SK-N-SH treated with all-trans-retinoic acid at 6 μM for 48 hours (cell line): ENCODE measurements at regions not wholly inside any gene's neighbourhood (a gene's known extent, or its start where the extent isn't known, plus 50 kb on each side); places are given as distances from the start of the nearest gene placed in this dataset.

Experiments
- BACH2 ChIP-seq: fragments of 250-450 bp; sonication (Bioruptor Pico); IDR thresholded peaks from 2 replicates; pipeline ENCODE4 v1.9.0; 2021; ENCODE audit warnings: mild to moderate bottlenecking, borderline replicate concordance
- GLIS3 ChIP-seq: fragments of 250-450 bp; sonication (Bioruptor Pico); IDR thresholded peaks from 2 replicates; pipeline ENCODE4 v1.5.0; 2020; ENCODE audit warnings: mild to moderate bottlenecking, moderate library complexity
- OSR1 ChIP-seq: fragments of 250-450 bp; sonication (Bioruptor Pico); IDR thresholded peaks from 2 replicates; pipeline ENCODE4 v1.8.0; 2022; ENCODE audit warnings: moderate library complexity, mild to moderate bottlenecking, inconsistent platforms
- RARB ChIP-seq: fragments of 250-450 bp; sonication (Bioruptor Pico); IDR thresholded peaks from 2 replicates; pipeline ENCODE4 v1.8.0; 2021; ENCODE audit warnings: mild to moderate bottlenecking, moderate library complexity
- TOX ChIP-seq: fragments of 250-450 bp; sonication (Bioruptor Pico); IDR thresholded peaks from 2 replicates; pipeline ENCODE4 v1.8.0; 2021; ENCODE audit warnings: mild to moderate bottlenecking, moderate library complexity, borderline replicate concordance
- TF ChIP-seq, protein P1 (sequence below): fragments of 250-450 bp; sonication (Bioruptor Pico); IDR thresholded peaks from 2 replicates; pipeline ENCODE4 v1.5.1; 2021; ENCODE audit warnings: mild to moderate bottlenecking, moderate library complexity

DNA sequence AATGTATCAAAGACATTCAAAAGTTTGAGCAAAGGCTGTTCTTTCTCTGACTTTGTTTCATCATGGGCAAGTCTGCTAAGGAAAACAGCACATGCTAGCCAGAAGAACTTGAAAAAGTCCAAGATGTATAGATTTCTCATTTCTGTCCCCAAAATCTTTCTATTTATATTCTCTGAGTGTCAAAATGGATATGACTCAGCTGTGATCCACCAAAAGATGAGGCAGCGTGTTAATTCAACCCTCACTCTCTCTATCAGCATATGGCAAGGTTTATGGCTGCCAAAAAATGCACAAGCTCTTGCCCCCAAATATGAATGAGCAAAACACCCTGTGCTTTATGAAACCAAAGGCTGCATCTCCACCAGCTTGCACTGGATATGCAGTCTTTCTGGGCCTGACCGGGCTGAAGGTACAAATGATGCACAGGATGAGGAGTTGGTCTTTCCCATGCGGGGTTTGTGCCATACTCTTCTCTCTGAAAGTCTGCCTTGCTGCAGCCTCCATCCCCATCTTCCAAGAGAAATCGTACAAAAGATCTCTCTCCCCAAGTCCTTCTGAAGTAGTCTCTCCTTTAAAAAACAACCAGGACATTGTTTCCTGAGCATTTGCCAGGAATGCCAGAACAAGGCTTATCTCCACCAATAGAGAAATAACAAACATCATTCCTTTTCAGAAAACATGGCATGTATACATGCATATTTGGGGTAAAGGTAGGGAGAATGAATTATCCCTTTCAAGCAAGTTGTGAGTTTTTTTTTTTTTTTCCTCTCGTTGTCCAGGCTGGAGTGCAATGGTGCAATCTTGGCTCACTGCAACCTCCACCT lies 203.4 kb downstream of the TMX1 start:
- TF ChIP-seq GLIS3 (CRISPR knock-in tag) (no peak), RARB (CRISPR knock-in tag) (no peak), BACH2 (CRISPR knock-in tag) (no peak), TOX (CRISPR knock-in tag) (no peak), OSR1 (CRISPR knock-in tag) (no peak)
- TF ChIP-seq, protein P1, sequence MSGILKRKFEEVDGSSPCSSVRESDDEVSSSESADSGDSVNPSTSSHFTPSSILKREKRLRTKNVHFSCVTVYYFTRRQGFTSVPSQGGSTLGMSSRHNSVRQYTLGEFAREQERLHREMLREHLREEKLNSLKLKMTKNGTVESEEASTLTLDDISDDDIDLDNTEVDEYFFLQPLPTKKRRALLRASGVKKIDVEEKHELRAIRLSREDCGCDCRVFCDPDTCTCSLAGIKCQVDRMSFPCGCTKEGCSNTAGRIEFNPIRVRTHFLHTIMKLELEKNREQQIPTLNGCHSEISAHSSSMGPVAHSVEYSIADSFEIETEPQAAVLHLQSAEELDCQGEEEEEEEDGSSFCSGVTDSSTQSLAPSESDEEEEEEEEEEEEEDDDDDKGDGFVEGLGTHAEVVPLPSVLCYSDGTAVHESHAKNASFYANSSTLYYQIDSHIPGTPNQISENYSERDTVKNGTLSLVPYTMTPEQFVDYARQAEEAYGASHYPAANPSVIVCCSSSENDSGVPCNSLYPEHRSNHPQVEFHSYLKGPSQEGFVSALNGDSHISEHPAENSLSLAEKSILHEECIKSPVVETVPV (CRISPR knock-in tag), result no peak
